GM23338 (cell line): ENCODE measurements at regions not wholly inside any gene's neighbourhood (a gene's known extent, or its start where the extent isn't known, plus 50 kb on each side); places are given as distances from the start of the nearest gene placed in this dataset.

Experiments
- ATAC-seq: fragments of 200-7000 bp; cut with Tn5 transposase; 3 replicates; pipeline ENCODE4 v1.9.1; 2020
- DNase-seq: peaks from one replicate; pipeline ENCODE4 v3.0.0-alpha.2; 2015; ENCODE audit warnings: low spot score
- H2AFZ ChIP-seq: fragments of 200-600 bp; sonication (generic); 2 replicates; pipeline ENCODE4 v1.8.0; 2016; ENCODE audit warnings: antibody characterized with exemption, mild to moderate bottlenecking, moderate library complexity
- H3F3A ChIP-seq: fragments of 200-600 bp; sonication (generic); replicated peaks from 2 replicates; pipeline ENCODE4 v1.8.0; 2017; ENCODE audit warnings: antibody characterized with exemption, mixed run types, low read depth
- H3K27ac ChIP-seq: fragments of 200-600 bp; sonication (generic); 2 replicates; pipeline ENCODE4 v1.6.1; 2016; ENCODE audit warnings: low read depth
- H3K27me3 ChIP-seq: fragments of 200-600 bp; sonication (generic); 2 replicates; pipeline ENCODE4 v1.8.0; 2016; ENCODE audit warnings: mild to moderate bottlenecking, mixed run types, moderate library complexity; ENCODE audit not compliant: insufficient read depth
- H3K36me3 ChIP-seq: fragments of 200-600 bp; sonication (generic); 2 replicates; pipeline ENCODE4 v1.8.0; 2016; ENCODE audit warnings: mild to moderate bottlenecking; ENCODE audit not compliant: insufficient read depth
- H3K4me1 ChIP-seq: fragments of 200-600 bp; sonication (generic); 2 replicates; pipeline ENCODE4 v1.8.0; 2016; ENCODE audit warnings: mild to moderate bottlenecking, moderate library complexity; ENCODE audit not compliant: insufficient read depth
- H3K4me2 ChIP-seq: fragments of 200-600 bp; sonication (generic); 2 replicates; pipeline ENCODE4 v1.7.1; 2017; ENCODE audit warnings: mixed run types
- H3K4me3 ChIP-seq: fragments of 200-600 bp; sonication (generic); 2 replicates; pipeline ENCODE4 v1.6.1; 2016; ENCODE audit warnings: mixed run types
- H3K79me2 ChIP-seq: fragments of 200-600 bp; sonication (generic); replicated peaks from 2 replicates; pipeline ENCODE4 v1.8.0; 2017; ENCODE audit warnings: mild to moderate bottlenecking; ENCODE audit not compliant: insufficient read depth
- H3K9me2 ChIP-seq: fragments of 200-600 bp; sonication (generic); 2 replicates; pipeline ENCODE4 v1.8.0; 2017; ENCODE audit not compliant: insufficient read depth
- H4K20me1 ChIP-seq: fragments of 200-600 bp; sonication (generic); replicated peaks from 2 replicates; pipeline ENCODE4 v1.8.0; 2017; ENCODE audit warnings: mild to moderate bottlenecking; ENCODE audit not compliant: insufficient read depth
- H3K27ac Mint-ChIP-seq: 2 replicates; pipeline ENCODE4 v1.8.0; 2020; ENCODE audit warnings: inconsistent platforms, mild to moderate bottlenecking, moderate library complexity, mixed read lengths
- H3K27me3 Mint-ChIP-seq: 3 replicates; pipeline ENCODE4 v1.8.0; 2022; ENCODE audit warnings: low read depth, mild to moderate bottlenecking, moderate library complexity, mixed read lengths, inconsistent platforms; ENCODE audit not compliant: insufficient read depth, poor library complexity
- H3K36me3 Mint-ChIP-seq: 3 replicates; pipeline ENCODE4 v1.8.0; 2021; ENCODE audit warnings: low read depth, mild to moderate bottlenecking, inconsistent platforms, moderate library complexity, mixed read lengths
- H3K4me1 Mint-ChIP-seq: 3 replicates; pipeline ENCODE4 v1.8.0; 2020; ENCODE audit warnings: mild to moderate bottlenecking, inconsistent platforms, mixed read lengths
- H3K4me3 Mint-ChIP-seq: 3 replicates; pipeline ENCODE4 v1.8.0; 2021; ENCODE audit warnings: moderate library complexity, mild to moderate bottlenecking, inconsistent platforms, mixed read lengths
- H3K9me3 Mint-ChIP-seq: 3 replicates; pipeline ENCODE4 v1.8.0; 2020; ENCODE audit warnings: moderate library complexity, mild to moderate bottlenecking, inconsistent platforms, mixed read lengths
- CREB1 ChIP-seq: fragments of 250-450 bp; sonication (Bioruptor Pico); IDR thresholded peaks from 2 replicates; pipeline ENCODE4 v1.5.0; 2020; ENCODE audit warnings: low read depth, mild to moderate bottlenecking, moderate library complexity
- EZH2 ChIP-seq: fragments of 200-600 bp; sonication (generic); IDR thresholded peaks from one replicate; pipeline ENCODE4 v1.8.0; 2017; ENCODE audit warnings: antibody characterized with exemption, mild to moderate bottlenecking, low read depth; ENCODE audit not compliant: unreplicated experiment
- EZH2phosphoT487 ChIP-seq: fragments of 200-600 bp; sonication (generic); IDR thresholded peaks from one replicate; pipeline ENCODE4 v1.8.1; 2018; ENCODE audit warnings: antibody characterized with exemption; ENCODE audit not compliant: unreplicated experiment
- JUNB ChIP-seq: IDR thresholded peaks from one replicate; pipeline ENCODE4 v1.6.1; 2016; ENCODE audit warnings: antibody characterized with exemption; ENCODE audit not compliant: unreplicated experiment
- NANOG ChIP-seq: IDR thresholded peaks from 2 replicates; pipeline ENCODE4 v1.6.1; 2016; ENCODE audit warnings: antibody characterized with exemption, borderline replicate concordance
- POLR2AphosphoS5 ChIP-seq: IDR thresholded peaks from 2 replicates; pipeline ENCODE4 v1.6.1; 2016; ENCODE audit warnings: antibody characterized with exemption, low read depth
- STAT1 ChIP-seq: IDR thresholded peaks from one replicate; pipeline ENCODE4 v1.6.1; 2016; ENCODE audit warnings: antibody characterized with exemption; ENCODE audit not compliant: unreplicated experiment
- ZNF114 ChIP-seq: fragments of 250-450 bp; sonication (Bioruptor Pico); IDR thresholded peaks from 2 replicates; pipeline ENCODE4 v1.5.0; 2020; ENCODE audit warnings: mild to moderate bottlenecking, moderate library complexity
- ZNF331 ChIP-seq: fragments of 250-450 bp; sonication (Bioruptor Pico); IDR thresholded peaks from 2 replicates; pipeline ENCODE4 v1.5.0; 2020; ENCODE audit warnings: low read depth, mild to moderate bottlenecking, moderate library complexity
- TF ChIP-seq, protein P1 (sequence below): IDR thresholded peaks from one replicate; pipeline ENCODE4 v1.6.1; 2018; ENCODE audit warnings: antibody characterized with exemption; ENCODE audit not compliant: unreplicated experiment
- TF ChIP-seq, protein P2 (sequence below), 2 experiments: fragments of 200-600 bp in 1 of 2; sonication (generic) in 1 of 2; conservative IDR thresholded peaks; 2 replicates each; pipeline versions ENCODE4 v1.5.1 to v1.6.1; 2016 to 2017; ENCODE audit warnings: antibody characterized with exemption in 2 of 2, low read depth in 2 of 2, mild to moderate bottlenecking in 2 of 2, moderate library complexity in 1 of 2
- TF ChIP-seq, protein P3 (sequence below): IDR thresholded peaks from 2 replicates; pipeline ENCODE4 v1.6.1; 2016; ENCODE audit warnings: antibody characterized with exemption

DNA sequence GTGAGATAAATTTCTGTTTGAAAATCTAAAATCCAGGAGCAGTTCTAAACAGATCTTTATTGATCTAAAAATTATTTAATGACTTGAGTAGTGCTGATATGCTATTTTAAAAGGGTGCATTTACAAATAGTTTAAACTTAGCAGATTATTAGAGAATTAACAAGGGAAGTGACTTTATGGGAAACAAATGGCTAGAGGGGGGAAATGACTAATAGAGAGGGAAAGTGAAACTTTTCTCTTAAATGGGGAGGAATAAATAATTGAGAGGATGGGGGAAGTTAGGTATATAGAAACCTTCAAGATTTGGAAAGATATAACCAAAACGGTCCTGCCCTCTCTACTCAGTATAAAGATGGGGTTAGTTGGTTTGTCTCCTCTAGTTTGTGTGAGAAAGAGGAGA lies 90.1 kb upstream of the ARMC3 start:
- TF ChIP-seq STAT1 = no peak
- no peak for TF ChIP-seq JUNB
- TF ChIP-seq, protein P1, sequence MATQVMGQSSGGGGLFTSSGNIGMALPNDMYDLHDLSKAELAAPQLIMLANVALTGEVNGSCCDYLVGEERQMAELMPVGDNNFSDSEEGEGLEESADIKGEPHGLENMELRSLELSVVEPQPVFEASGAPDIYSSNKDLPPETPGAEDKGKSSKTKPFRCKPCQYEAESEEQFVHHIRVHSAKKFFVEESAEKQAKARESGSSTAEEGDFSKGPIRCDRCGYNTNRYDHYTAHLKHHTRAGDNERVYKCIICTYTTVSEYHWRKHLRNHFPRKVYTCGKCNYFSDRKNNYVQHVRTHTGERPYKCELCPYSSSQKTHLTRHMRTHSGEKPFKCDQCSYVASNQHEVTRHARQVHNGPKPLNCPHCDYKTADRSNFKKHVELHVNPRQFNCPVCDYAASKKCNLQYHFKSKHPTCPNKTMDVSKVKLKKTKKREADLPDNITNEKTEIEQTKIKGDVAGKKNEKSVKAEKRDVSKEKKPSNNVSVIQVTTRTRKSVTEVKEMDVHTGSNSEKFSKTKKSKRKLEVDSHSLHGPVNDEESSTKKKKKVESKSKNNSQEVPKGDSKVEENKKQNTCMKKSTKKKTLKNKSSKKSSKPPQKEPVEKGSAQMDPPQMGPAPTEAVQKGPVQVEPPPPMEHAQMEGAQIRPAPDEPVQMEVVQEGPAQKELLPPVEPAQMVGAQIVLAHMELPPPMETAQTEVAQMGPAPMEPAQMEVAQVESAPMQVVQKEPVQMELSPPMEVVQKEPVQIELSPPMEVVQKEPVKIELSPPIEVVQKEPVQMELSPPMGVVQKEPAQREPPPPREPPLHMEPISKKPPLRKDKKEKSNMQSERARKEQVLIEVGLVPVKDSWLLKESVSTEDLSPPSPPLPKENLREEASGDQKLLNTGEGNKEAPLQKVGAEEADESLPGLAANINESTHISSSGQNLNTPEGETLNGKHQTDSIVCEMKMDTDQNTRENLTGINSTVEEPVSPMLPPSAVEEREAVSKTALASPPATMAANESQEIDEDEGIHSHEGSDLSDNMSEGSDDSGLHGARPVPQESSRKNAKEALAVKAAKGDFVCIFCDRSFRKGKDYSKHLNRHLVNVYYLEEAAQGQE = no peak
- no peak for TF ChIP-seq EZH2
- TF ChIP-seq, protein P2, sequence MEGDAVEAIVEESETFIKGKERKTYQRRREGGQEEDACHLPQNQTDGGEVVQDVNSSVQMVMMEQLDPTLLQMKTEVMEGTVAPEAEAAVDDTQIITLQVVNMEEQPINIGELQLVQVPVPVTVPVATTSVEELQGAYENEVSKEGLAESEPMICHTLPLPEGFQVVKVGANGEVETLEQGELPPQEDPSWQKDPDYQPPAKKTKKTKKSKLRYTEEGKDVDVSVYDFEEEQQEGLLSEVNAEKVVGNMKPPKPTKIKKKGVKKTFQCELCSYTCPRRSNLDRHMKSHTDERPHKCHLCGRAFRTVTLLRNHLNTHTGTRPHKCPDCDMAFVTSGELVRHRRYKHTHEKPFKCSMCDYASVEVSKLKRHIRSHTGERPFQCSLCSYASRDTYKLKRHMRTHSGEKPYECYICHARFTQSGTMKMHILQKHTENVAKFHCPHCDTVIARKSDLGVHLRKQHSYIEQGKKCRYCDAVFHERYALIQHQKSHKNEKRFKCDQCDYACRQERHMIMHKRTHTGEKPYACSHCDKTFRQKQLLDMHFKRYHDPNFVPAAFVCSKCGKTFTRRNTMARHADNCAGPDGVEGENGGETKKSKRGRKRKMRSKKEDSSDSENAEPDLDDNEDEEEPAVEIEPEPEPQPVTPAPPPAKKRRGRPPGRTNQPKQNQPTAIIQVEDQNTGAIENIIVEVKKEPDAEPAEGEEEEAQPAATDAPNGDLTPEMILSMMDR (conservative IDR thresholded peaks at IDR 0.05; ENCODE audit: low read depth in 2 of 2) = no peak
- H3K4me3 ChIP-seq = no peak overlapping the region
- peaks cover 21% of the 10 kb centered on the region for H3K4me1 ChIP-seq
- H3K4me2 ChIP-seq = no peak overlapping the region
- no peaks in the 10 kb centered on the region for H3K36me3 ChIP-seq
- peaks cover 4% of the 10 kb centered on the region for H3K27me3 Mint-ChIP-seq
- ATAC-seq (no peak), DNase-seq (no peak)
- H3F3A ChIP-seq = no peaks in the 10 kb centered on the region
- peaks cover 17% of the 10 kb centered on the region for H3K4me1 Mint-ChIP-seq
- H3K27ac Mint-ChIP-seq = no peak overlapping the region
- H2AFZ ChIP-seq = no peak overlapping the region
- no peak overlapping the region for H3K27ac ChIP-seq
- H3K4me3 Mint-ChIP-seq = no peak overlapping the region
- H3K9me3 Mint-ChIP-seq = no peaks in the 10 kb centered on the region
- no peaks in the 10 kb centered on the region; the same call in 2 of the 3 replicates for H3K36me3 Mint-ChIP-seq
- no peaks in the 10 kb centered on the region for H4K20me1 ChIP-seq
- peaks cover 12% of the 10 kb centered on the region; the same call in 1 of the 2 replicates for H3K9me2 ChIP-seq
- no peaks in the 10 kb centered on the region for H3K79me2 ChIP-seq
- no peaks in the 10 kb centered on the region for H3K27me3 ChIP-seq

DNA sequence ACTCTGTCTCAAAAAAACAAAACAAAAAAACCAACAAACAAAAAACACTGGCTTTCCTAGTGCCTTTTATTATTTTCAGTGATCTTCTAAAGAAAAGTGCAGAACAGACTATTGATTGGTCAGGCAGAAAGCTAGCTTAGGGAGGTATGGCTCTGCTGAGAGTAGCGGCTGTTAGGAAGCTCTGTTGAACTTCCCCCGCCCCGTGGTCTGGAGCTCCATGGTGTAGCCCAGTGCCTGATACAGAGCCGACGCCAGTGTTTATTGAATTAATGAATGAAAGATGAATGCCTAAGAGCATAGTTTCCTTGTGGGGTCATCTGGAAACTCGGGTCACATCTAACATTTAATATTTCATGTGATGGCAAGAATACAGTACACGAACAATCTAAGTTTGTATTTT lies 90.5 kb upstream of the ARMC3 start:
- no peak overlapping the region for H3K27ac Mint-ChIP-seq
- Histone ChIP-seq H2AFZ (no peak overlapping the region), H3K9me2 (peaks cover 12% of the 10 kb centered on the region; the same call in 1 of the 2 replicates), H3K79me2 (no peaks in the 10 kb centered on the region), H3K27me3 (no peaks in the 10 kb centered on the region), H3K4me2 (no peak overlapping the region), H3K36me3 (no peaks in the 10 kb centered on the region), H3K4me3 (no peak overlapping the region), H3K27ac (no peak overlapping the region), H3K4me1 (peaks cover 21% of the 10 kb centered on the region), H3F3A (no peaks in the 10 kb centered on the region), H4K20me1 (no peaks in the 10 kb centered on the region)
- H3K27me3 Mint-ChIP-seq = peaks cover 4% of the 10 kb centered on the region
- H3K4me3 Mint-ChIP-seq = no peak overlapping the region
- no peak for DNase-seq
- H3K9me3 Mint-ChIP-seq = no peaks in the 10 kb centered on the region
- peaks cover 14% of the 10 kb centered on the region for H3K4me1 Mint-ChIP-seq
- H3K36me3 Mint-ChIP-seq = no peaks in the 10 kb centered on the region; the same call in 2 of the 3 replicates
- ATAC-seq = no peak
- no peak for TF ChIP-seq EZH2
- no peak for TF ChIP-seq EZH2phosphoT487
- no peak for TF ChIP-seq CREB1 (CRISPR knock-in tag)
- TF ChIP-seq ZNF331 (CRISPR knock-in tag) = no peak
- TF ChIP-seq, protein P3, sequence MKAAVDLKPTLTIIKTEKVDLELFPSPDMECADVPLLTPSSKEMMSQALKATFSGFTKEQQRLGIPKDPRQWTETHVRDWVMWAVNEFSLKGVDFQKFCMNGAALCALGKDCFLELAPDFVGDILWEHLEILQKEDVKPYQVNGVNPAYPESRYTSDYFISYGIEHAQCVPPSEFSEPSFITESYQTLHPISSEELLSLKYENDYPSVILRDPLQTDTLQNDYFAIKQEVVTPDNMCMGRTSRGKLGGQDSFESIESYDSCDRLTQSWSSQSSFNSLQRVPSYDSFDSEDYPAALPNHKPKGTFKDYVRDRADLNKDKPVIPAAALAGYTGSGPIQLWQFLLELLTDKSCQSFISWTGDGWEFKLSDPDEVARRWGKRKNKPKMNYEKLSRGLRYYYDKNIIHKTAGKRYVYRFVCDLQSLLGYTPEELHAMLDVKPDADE = no peak
- TF ChIP-seq POLR2AphosphoS5 = no peak
- no peak for TF ChIP-seq JUNB
- no peak for TF ChIP-seq NANOG
- no peak for TF ChIP-seq ZNF114 (CRISPR knock-in tag)
- TF ChIP-seq, protein P1 = no peak
